ENCODE measurements at regions not wholly inside any gene's neighbourhood (a gene's known extent, or its start where the extent isn't known, plus 50 kb on each side); places are given as distances from the start of the nearest gene placed in this dataset.

GRCh38 chr5:51202161-51202560 lies 181.1 kb upstream of the ISL1 start:
- TF ChIP-seq, protein P1, sequence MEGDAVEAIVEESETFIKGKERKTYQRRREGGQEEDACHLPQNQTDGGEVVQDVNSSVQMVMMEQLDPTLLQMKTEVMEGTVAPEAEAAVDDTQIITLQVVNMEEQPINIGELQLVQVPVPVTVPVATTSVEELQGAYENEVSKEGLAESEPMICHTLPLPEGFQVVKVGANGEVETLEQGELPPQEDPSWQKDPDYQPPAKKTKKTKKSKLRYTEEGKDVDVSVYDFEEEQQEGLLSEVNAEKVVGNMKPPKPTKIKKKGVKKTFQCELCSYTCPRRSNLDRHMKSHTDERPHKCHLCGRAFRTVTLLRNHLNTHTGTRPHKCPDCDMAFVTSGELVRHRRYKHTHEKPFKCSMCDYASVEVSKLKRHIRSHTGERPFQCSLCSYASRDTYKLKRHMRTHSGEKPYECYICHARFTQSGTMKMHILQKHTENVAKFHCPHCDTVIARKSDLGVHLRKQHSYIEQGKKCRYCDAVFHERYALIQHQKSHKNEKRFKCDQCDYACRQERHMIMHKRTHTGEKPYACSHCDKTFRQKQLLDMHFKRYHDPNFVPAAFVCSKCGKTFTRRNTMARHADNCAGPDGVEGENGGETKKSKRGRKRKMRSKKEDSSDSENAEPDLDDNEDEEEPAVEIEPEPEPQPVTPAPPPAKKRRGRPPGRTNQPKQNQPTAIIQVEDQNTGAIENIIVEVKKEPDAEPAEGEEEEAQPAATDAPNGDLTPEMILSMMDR (IDR thresholded peaks at IDR 0.05; ENCODE audit: poor library complexity), result no peak
- TF ChIP-seq EZH2 (IDR thresholded peaks at IDR 0.05; ENCODE audit: borderline replicate concordance), result no peak
- no peak for TF ChIP-seq EZH2phosphoT487 (IDR thresholded peaks at IDR 0.05; ENCODE audit: low read depth, severe bottlenecking, unreplicated experiment)

Data from hepatocyte (in vitro differentiated cells).